PC-3 (cell line): ENCODE measurements at regions not wholly inside any gene's neighbourhood (a gene's known extent, or its start where the extent isn't known, plus 50 kb on each side); places are given as distances from the start of the nearest gene placed in this dataset.

Experiments used
- EZH2 ChIP-seq: fragments of 300-600 bp; sonication (generic); IDR thresholded peaks from one replicate; pipeline ENCODE4 v1.6.1; 2017; ENCODE audit warnings: antibody characterized with exemption, mild to moderate bottlenecking, low read length; ENCODE audit not compliant: unreplicated experiment
- EZH2phosphoT487 ChIP-seq: fragments of 300-600 bp; sonication (generic); IDR thresholded peaks from 2 replicates; pipeline ENCODE4 v1.6.1; 2018; ENCODE audit warnings: mild to moderate bottlenecking, antibody characterized with exemption, low read length, borderline replicate concordance
- TF ChIP-seq, protein P1 (sequence below): fragments of 300-600 bp; sonication (generic); conservative IDR thresholded peaks from 2 replicates; pipeline ENCODE4 v1.5.1; 2017; ENCODE audit warnings: antibody characterized with exemption, low read depth, mild to moderate bottlenecking, low read length

GRCh38 chr1:217105437-217105836, 382.2 kb upstream of the ESRRG start:
- TF ChIP-seq, protein P1, sequence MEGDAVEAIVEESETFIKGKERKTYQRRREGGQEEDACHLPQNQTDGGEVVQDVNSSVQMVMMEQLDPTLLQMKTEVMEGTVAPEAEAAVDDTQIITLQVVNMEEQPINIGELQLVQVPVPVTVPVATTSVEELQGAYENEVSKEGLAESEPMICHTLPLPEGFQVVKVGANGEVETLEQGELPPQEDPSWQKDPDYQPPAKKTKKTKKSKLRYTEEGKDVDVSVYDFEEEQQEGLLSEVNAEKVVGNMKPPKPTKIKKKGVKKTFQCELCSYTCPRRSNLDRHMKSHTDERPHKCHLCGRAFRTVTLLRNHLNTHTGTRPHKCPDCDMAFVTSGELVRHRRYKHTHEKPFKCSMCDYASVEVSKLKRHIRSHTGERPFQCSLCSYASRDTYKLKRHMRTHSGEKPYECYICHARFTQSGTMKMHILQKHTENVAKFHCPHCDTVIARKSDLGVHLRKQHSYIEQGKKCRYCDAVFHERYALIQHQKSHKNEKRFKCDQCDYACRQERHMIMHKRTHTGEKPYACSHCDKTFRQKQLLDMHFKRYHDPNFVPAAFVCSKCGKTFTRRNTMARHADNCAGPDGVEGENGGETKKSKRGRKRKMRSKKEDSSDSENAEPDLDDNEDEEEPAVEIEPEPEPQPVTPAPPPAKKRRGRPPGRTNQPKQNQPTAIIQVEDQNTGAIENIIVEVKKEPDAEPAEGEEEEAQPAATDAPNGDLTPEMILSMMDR, result no peak
- TF ChIP-seq EZH2 (no peak), EZH2phosphoT487 (no peak)
